CMK (cell line): ENCODE measurements at regions not wholly inside any gene's neighbourhood (a gene's known extent, or its start where the extent isn't known, plus 50 kb on each side); places are given as distances from the start of the nearest gene placed in this dataset.

Experiments
- DNase-seq: peaks from one replicate; pipeline ENCODE4 v3.0.0-alpha.2; 2010; ENCODE audit warnings: low read depth

DNA sequence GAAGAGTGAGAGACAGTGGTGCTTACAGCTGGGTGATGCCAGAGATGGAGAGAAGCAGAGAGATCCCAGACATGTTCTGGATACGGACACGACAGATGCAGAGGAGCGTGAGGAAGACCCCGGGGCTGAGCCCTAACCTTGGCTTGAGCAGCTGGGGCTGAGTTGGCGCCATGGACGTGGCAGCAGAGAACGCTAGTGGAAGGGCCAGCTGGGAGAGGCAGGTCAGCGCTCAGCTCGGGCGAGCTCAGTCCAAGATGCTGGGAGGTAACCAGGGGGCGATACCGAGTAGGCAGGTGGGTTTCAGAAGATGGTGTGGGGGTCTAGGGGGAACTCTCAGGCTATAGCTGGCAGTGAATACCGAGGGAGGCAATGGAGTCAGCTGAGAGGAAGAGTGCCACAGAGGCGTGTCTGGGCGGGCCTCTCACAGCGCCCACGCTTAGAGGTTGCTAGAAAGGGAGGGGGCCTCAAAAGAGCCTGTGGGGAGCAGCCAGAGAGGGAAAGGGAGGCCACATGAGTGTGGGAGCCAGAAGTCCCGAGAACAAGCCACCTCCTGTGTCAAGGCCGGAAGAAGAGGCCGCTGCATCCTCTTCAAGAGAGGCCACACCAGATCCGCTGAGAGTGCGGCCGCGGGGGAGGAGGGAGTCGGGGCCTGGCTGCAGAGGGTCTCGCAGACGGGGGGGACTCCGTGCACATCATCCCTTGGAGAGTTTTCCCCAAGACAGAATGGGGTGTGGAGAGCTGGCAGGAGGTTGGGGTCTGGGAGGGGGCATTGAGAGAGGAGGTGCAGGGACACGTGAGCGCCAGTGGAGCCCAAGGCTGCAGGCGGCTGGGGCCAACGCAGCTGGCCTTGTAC, 57.0 kb upstream of the DIO3 start:
- DNase-seq: no peak

DNA sequence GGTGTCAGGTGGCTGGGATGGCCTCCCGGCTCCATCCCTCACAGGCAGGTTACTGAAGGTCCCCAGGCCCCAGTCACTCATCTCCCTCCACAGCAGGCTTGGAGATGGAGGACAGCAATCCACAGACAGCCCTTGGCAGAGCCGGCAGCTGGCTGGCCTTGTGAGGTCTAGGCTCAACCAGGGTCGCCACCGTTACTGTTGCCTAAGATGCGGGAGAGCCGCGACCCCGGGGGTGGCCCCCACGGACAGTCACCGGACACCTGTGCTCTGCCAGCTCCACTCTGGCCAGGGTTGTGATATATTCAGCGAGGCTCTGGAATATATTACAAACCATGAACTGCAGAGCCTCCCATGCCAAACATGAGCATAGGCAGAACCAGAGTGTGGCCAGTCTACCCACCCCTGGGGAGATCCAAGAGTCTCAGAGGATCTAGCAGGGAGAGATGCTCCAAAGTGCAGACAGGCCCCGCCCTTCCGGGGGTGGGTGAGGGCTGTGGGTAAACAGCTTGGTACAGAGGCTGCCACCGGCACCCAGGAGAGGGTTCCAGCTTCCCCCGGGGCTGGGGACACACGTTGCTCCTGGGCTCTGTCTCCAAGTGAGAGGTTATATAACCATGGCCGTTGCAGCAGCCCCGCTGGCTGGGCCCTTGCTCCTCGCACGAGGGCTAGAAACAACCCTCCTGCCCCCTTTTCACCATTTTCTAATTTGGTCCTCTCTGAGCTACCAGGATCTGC, 55.9 kb upstream of the DIO3 start:
- DNase-seq: no peak

DNA sequence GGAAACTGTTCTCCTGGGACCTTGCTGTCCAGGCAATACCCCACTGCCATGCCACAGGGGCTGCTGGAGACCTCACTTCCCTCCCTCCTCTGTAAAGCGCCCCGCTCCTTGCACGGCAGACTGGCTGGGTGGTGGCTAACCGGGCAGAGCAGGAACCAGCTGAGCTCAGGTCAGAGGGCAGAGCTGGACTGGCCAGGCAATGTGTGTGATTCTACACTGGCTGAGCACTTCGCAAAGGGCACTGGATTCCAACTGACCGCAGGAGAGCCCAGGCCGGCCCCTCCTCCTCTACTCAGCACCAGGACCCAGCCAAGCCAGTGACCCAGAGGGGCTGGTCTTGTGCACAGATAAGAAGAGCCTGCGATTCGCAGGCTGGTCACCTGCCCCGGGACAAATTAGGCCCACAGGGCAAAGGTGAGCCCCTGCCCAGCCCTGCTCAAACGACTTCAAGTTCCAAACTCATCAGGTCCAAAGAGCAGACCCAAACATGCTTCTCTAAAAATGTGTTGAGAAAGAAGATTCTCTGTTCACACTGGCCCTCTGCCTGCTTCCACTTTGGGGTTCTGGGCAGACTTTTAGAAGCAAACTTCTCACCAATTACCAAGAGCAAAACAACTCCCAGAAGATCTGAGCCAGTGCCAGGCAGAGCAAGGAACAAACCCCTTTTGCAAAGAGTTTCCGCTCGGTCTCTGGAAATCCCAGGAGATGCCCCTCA, 54.9 kb upstream of the DIO3 start:
- DNase-seq: no peak

DNA sequence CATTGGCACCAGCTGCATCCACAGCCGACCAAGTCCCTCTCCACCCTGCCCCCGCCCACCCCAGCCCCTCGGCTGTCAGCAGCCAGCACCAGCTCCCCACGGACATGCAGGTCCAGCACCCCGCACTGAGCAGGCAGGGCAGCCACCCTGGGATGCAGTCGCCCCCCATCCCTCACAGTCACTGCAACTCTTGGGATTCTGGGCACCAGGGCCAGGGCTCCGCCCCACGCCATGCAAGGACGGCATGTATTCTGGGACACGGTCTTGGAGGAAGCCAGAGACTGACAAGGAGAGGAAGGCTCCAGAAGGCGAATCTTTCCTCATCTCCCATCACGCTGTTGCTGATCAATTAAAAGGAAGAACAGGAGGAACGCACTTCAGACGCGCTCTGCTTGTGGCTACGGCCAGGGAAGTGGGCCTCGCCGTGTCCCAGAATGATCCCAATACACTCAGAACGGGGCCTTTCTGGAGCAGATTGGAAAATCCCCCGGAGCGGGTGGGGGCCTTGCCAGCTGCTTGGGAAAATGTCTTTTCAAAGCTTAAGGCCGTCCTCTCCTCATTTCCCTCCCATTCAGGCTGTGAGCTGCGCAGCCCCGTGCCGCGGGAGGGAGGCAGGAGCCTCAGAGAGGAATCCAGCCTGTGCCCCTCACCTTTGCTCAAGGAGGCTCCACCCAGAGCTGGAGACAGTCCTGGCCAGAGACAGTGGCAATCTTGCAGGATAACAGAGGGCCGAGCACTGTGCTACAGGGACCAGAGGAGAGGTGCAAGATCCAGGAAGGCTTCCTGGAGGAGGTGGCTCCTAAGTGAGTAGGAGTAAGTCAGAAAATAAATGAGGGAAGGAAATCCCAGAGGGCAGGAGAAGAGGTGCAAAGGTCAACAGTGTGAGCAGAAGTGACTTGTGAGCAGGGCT, 54.1 kb upstream of the DIO3 start:
- DNase-seq: no peak

DNA sequence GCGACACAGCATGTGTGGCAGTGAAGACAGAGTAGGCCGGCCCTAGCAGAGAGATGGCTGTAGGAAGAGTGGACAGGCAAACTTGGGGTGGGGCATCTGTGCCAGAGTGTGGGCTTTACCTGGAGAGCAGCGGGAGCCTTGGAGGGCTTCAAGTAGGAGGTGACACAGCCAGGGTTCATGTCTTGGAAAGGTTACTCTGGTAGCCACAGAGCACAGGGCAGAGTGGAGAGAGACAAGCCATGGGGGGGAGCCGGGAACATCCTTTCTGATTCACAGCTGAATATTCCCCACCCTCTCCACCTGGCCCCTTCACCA, 53.5 kb upstream of the DIO3 start:
- no peak for DNase-seq

DNA sequence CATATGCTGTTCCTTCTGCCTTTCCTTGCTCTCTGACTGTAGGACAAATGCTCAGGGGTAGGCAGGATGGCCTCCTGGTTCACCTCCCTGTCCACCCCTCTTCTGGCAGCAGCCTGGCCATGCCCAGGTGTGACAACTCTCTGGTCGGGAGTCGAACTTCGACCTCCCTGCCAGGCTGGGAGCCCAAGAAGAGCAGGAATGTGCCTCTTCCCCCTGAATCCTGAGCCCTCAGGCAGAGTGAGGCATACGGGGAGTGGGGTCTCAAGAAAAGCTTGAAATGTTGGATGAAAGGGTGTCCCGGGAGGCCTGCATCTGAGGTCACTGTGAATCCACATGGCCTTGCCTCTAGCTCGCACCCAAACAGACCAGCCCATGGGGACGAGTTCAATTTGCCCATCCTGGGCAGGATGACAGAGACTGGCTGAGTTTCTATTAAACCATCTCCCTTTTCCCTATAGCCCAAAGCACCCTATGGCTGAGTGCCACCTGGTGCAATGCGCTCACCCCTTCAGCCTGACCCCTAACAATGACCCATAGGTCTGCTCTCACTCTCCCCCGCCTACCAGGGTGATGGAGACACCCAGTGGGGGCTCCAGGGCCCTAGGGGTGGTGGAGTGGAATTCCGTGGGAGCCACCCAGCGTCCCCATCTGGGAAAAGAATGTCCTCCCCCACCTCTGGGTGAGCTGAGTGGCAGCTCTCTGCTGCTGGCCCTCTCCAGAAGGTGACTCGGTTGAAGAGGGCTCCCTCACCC, 52.9 kb upstream of the DIO3 start:
- DNase-seq: no peak

DNA sequence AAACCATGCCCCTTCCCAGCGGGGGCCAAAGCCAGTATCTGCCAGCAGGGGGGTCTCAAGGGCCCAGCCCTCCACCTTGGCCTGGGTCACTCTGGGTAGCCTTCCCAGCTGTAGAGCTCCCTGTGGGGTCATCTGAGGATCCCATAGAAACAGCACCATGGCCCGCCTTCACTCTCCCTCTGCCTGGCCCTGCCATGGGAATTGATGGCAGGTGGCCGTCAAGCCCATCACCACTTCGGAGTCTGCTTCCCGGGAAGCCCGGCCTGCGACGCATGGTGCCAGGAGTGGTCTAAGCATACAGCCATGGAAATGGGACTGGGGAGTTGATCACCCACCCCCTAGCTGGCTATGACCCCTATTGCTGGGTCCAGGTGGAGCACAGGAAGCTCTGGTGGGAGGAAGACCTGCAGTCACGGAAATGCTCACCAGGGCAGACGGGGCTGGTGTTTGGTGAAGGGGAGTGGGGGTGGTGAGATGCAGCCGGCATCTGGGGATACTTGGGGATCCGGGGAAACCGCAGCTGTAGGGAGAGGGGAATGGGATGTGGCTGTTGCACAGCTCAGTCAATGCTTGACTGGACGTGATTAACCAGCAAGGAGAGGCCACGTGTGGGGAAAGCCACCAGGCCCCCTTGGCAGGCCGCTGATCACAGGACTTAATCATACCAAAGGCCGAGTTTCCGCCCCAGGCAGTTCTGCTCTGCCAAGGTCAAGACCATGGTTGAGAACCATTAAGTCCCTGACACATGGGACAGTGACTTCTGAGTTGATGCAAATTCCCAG, 52.2 kb upstream of the DIO3 start:
- DNase-seq: no peak

DNA sequence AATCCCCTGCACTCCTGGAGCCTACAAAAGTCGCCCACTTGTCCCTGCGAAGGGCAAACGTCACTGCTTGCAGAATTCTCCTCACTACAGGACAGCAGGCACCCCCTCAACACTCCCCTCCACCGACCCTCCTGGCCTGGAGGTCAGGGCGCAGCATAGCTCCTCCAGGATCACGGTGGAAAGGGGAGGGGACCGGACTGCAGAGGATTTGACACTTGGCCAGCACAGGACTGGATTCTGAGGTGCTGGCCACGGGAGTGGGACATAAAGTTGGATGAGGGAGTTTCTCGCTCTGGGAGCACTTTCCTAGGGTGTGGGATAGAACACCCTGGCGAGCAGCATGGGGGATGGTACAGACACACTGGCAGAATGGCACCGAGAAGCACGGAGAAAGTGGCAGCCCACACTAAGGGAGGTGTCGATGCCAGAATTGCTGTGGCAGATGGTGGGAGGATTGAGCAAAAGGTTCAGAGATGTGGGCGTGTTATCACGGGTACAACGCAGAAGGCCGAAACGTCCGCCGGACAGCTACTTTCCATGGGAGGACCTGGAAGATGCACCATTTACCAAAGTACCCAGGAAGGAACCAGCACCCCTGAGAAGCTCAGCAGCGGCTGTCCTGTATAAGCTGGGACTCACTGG, 51.4 kb upstream of the DIO3 start:
- no peak for DNase-seq

DNA sequence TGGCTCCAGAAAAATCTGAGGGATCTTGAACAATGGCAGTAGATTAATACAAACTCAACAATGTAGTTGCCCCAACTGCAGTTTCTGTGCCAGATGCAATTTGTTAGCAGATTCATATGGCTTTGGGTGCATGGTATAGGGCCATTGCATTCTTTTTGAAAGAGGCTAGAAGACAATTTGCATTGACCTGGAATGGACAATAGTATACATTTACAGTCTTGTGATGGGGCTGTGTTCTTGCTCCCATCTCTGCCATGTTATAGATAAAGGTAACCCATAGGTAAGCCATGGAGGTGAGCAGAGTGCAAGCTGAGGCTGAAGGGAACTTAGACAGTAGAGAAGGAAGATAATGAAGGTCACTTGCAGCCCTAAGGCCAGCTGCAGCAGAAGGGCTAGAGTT, 50.1 kb upstream of the DIO3 start:
- DNase-seq: no peak
